PC-3 (cell line): ENCODE measurements at regions not wholly inside any gene's neighbourhood (a gene's known extent, or its start where the extent isn't known, plus 50 kb on each side); places are given as distances from the start of the nearest gene placed in this dataset.

Source experiments
- ATAC-seq: fragments of 200-7000 bp; cut with Tn5 transposase; 2 replicates; pipeline ENCODE4 v1.9.1; 2020; ENCODE audit warnings: mild to moderate bottlenecking, moderate library complexity
- BruUV-seq: library from RNA; stranded (reverse); fragments of 400-500 nt; replicated peaks from 2 replicates; lab custom pipeline; 2021; lab: Mats Ljungman, UMichigan
- CTCF ChIA-PET: fragments of 300-600 bp; sonication (Branson Sonifier 250); formaldehyde crosslinking; loops from one replicate; lab custom pipeline; 2022; ENCODE audit warnings: antibody characterized with exemption; lab: Charles Lee
- POLR2A ChIA-PET: fragments of 300-600 bp; sonication (Branson Sonifier 250); formaldehyde crosslinking; loops from one replicate; lab custom pipeline; 2022; ENCODE audit warnings: antibody characterized with exemption; ENCODE audit not compliant: unreplicated experiment; lab: Charles Lee
- DNase-seq: peaks from one replicate; pipeline ENCODE4 v3.0.0-alpha.2; 2015
- H2AFZ ChIP-seq: fragments of 300-600 bp; sonication (generic); 2 replicates; pipeline ENCODE4 v1.6.0; 2016; ENCODE audit warnings: antibody characterized with exemption, low read length
- H3F3A ChIP-seq: fragments of 300-600 bp; sonication (generic); one replicate; pipeline ENCODE4 v1.6.0; 2017; ENCODE audit warnings: antibody characterized with exemption, low read length, control low read depth, mild to moderate bottlenecking; ENCODE audit not compliant: unreplicated experiment
- H3K27ac ChIP-seq: fragments of 300-600 bp; sonication (generic); 2 replicates; pipeline ENCODE4 v1.5.1; 2016; ENCODE audit warnings: mild to moderate bottlenecking, low read length
- H3K27me3 ChIP-seq: fragments of 300-600 bp; sonication (generic); 2 replicates; pipeline ENCODE4 v1.6.1; 2016; ENCODE audit warnings: low read length, mixed read lengths
- H3K36me3 ChIP-seq: fragments of 300-600 bp; sonication (generic); 2 replicates; pipeline ENCODE4 v1.6.1; 2016; ENCODE audit warnings: low read depth, mixed run types, low read length, mixed read lengths
- H3K4me1 ChIP-seq: fragments of 300-600 bp; sonication (generic); 2 replicates; pipeline ENCODE4 v1.5.1; 2016; ENCODE audit warnings: low read length; ENCODE audit not compliant: insufficient read depth
- H3K4me2 ChIP-seq: fragments of 300-600 bp; sonication (generic); 2 replicates; pipeline ENCODE4 v1.6.0; 2016; ENCODE audit warnings: low read length
- H3K4me3 ChIP-seq: fragments of 300-600 bp; sonication (generic); 2 replicates; pipeline ENCODE4 v1.5.1; 2016; ENCODE audit warnings: mild to moderate bottlenecking, low read length, mixed read lengths
- H3K79me2 ChIP-seq: fragments of 300-600 bp; sonication (generic); 2 replicates; pipeline ENCODE4 v1.6.1; 2017; ENCODE audit warnings: low read length, mixed read lengths
- H3K9ac ChIP-seq: fragments of 300-600 bp; sonication (generic); 2 replicates; pipeline ENCODE4 v1.6.0; 2016; ENCODE audit warnings: mild to moderate bottlenecking, low read length
- H3K9me2 ChIP-seq: fragments of 300-600 bp; sonication (generic); replicated peaks from 2 replicates; pipeline ENCODE4 v1.6.1; 2016; ENCODE audit warnings: mixed run types, low read length, mixed read lengths
- H3K9me3 ChIP-seq: fragments of 300-600 bp; sonication (generic); 2 replicates; pipeline ENCODE4 v1.6.1; 2016; ENCODE audit warnings: low read length, mixed read lengths
- H4K20me1 ChIP-seq: fragments of 300-600 bp; sonication (generic); 2 replicates; pipeline ENCODE4 v1.6.1; 2016; ENCODE audit warnings: low read length, mixed read lengths
- EZH2 ChIP-seq: fragments of 300-600 bp; sonication (generic); IDR thresholded peaks from one replicate; pipeline ENCODE4 v1.6.1; 2017; ENCODE audit warnings: antibody characterized with exemption, mild to moderate bottlenecking, low read length; ENCODE audit not compliant: unreplicated experiment
- EZH2phosphoT487 ChIP-seq: fragments of 300-600 bp; sonication (generic); IDR thresholded peaks from 2 replicates; pipeline ENCODE4 v1.6.1; 2018; ENCODE audit warnings: mild to moderate bottlenecking, antibody characterized with exemption, low read length, borderline replicate concordance
- intact Hi-C: fragments of 100-400 bp; cut with micrococcal nuclease; formaldehyde crosslinking; loops from 2 replicates; pipeline ENCODE4 v1.9.0; 2023
- TF ChIP-seq, protein P1 (sequence below): fragments of 300-600 bp; sonication (generic); conservative IDR thresholded peaks from 2 replicates; pipeline ENCODE4 v1.5.1; 2017; ENCODE audit warnings: antibody characterized with exemption, low read depth, mild to moderate bottlenecking, low read length

DNA sequence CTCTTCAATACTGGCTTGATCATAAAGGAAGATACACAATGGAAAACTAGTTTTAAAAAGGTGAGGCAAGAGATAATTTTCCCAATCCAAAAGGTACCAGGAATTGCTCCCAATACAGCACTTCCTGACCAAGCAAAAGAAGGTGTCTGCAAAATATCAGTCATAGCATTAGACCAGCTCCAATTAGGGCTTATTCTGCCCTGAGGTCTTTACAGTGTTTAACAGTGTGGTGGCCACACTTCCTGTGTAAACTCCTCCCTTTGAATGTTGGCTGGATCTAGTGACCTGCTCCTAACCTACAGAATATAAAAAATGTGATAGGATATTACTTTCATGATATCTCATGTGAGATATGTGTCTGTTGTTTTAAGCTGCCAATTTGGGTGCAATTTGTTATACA lies 57.1 kb upstream of the BTN3A2 start:
- Histone ChIP-seq H3K4me2 (peak overlapping the region; percentile 13; the same call in 1 of the 2 replicates), H3K4me1 (peaks cover 28% of the 10 kb centered on the region), H3K27me3 (no peaks in the 10 kb centered on the region), H2AFZ (no peak overlapping the region), H3F3A (peaks cover 8% of the 10 kb centered on the region), H3K9ac (no peak overlapping the region), H3K36me3 (no peaks in the 10 kb centered on the region), H4K20me1 (no peaks in the 10 kb centered on the region), H3K9me2 (no peaks in the 10 kb centered on the region), H3K4me3 (no peak overlapping the region), H3K79me2 (no peaks in the 10 kb centered on the region), H3K27ac (no peak overlapping the region), H3K9me3 (no peaks in the 10 kb centered on the region)
- no peak for TF ChIP-seq EZH2phosphoT487
- TF ChIP-seq, protein P1, sequence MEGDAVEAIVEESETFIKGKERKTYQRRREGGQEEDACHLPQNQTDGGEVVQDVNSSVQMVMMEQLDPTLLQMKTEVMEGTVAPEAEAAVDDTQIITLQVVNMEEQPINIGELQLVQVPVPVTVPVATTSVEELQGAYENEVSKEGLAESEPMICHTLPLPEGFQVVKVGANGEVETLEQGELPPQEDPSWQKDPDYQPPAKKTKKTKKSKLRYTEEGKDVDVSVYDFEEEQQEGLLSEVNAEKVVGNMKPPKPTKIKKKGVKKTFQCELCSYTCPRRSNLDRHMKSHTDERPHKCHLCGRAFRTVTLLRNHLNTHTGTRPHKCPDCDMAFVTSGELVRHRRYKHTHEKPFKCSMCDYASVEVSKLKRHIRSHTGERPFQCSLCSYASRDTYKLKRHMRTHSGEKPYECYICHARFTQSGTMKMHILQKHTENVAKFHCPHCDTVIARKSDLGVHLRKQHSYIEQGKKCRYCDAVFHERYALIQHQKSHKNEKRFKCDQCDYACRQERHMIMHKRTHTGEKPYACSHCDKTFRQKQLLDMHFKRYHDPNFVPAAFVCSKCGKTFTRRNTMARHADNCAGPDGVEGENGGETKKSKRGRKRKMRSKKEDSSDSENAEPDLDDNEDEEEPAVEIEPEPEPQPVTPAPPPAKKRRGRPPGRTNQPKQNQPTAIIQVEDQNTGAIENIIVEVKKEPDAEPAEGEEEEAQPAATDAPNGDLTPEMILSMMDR = no peak
- TF ChIP-seq EZH2 = no peak
- peak; percentile 32 for DNase-seq
- CTCF ChIA-PET = no interaction called here
- no TSS peak for BruUV-seq
- POLR2A ChIA-PET = no interaction called here
- intact Hi-C loops = no loop called here
- no peak for ATAC-seq

DNA sequence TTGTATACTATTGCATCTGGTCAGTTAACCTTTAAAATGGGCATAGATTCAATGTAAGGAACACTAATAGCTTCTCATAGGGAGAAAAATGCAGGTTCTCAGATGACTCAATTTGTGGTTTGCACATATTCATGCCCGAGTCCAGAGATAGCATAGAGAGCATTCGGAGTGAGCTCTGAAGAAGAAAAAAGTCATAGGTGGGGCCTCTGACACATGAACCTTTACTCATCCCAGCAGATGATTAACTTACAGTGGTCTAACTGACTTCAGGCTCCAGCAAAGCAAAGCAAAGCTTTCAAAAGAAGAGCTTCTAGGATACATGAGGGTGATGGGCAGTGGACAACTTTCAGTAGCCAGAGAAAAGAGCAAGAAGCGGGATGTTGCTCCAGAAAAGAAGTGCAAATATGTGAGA lies 55.3 kb upstream of the BTN3A2 start:
- Histone ChIP-seq H3K9me2 (no peaks in the 10 kb centered on the region), H3K79me2 (no peaks in the 10 kb centered on the region), H4K20me1 (no peaks in the 10 kb centered on the region), H3K9me3 (no peaks in the 10 kb centered on the region), H2AFZ (no peak overlapping the region), H3K4me3 (peak overlapping the region; percentile 16; the same call in 1 of the 2 replicates), H3K36me3 (no peaks in the 10 kb centered on the region), H3K9ac (peak overlapping the region; percentile 19), H3K4me2 (peak overlapping the region; percentile 69), H3K27me3 (no peaks in the 10 kb centered on the region), H3K27ac (peak overlapping the region; percentile 84), H3K4me1 (peaks cover 28% of the 10 kb centered on the region), H3F3A (peaks cover 8% of the 10 kb centered on the region)
- BruUV-seq = no TSS peak
- intact Hi-C loops = no loop called here
- no peak for TF ChIP-seq EZH2phosphoT487
- TF ChIP-seq, protein P1 = no peak
- TF ChIP-seq EZH2 = no peak
- POLR2A ChIA-PET = interaction anchor here (0.6 to 0.7 kb wide), 3 partner anchors 25 to 1505 kb away, joined by 3 to 6 read pairs (median 3); a partner anchor contains a TSS
- DNase-seq = peak; percentile 94
- ATAC-seq = peak; percentile 40
- CTCF ChIA-PET = interaction anchor here (0.5 kb wide), 1 partner anchor 66 kb away, joined by 3 read pairs; no protein-coding TSS in a partner anchor

DNA sequence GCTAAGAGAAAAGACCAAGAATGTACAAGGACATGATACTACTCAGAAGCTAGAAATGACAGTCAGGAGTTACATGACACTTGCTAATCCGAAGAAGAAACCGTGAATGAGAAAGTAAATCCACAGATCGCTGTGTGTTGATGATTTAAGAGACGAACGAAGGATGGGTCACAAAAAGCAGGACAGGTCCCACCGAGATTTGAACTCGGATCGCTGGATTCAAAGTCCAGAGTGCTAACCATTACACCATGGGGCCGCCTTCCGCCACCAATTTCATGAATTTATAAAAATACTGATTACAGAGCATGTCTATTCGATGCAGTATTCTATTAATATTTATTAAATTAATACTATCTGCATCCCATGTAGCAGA lies 54.0 kb upstream of the BTN3A2 start:
- no TSS peak for BruUV-seq
- ATAC-seq = no peak
- Histone ChIP-seq H3K36me3 (no peaks in the 10 kb centered on the region), H3K27me3 (no peaks in the 10 kb centered on the region), H3K9me3 (no peaks in the 10 kb centered on the region), H3K4me2 (peak overlapping the region; percentile 88), H3K79me2 (no peaks in the 10 kb centered on the region), H3K4me1 (peaks cover 28% of the 10 kb centered on the region), H3K27ac (peak overlapping the region; percentile 84), H3K9me2 (no peaks in the 10 kb centered on the region), H3K4me3 (no peak overlapping the region), H3K9ac (no peak overlapping the region), H2AFZ (no peak overlapping the region), H3F3A (peaks cover 8% of the 10 kb centered on the region), H4K20me1 (no peaks in the 10 kb centered on the region)
- POLR2A ChIA-PET = no interaction called here
- CTCF ChIA-PET = no interaction called here
- intact Hi-C loops = no loop called here
- TF ChIP-seq EZH2 (no peak), EZH2phosphoT487 (no peak)
- TF ChIP-seq, protein P1 = no peak
- DNase-seq = peak; percentile 59
